Ureter (tissue), 1 donor: ENCODE measurements at regions not wholly inside any gene's neighbourhood (a gene's known extent, or its start where the extent isn't known, plus 50 kb on each side); places are given as distances from the start of the nearest gene placed in this dataset.

ENCODE experiments used
- DNase-seq: peaks from one replicate; pipeline ENCODE4 v3.0.0-alpha.2; 2020; ENCODE audit warnings: low spot score
- donor health status: DM: yes; HTN: yes; CAD: no.

GRCh38 chr6:105850261-105851112, 235.6 kb upstream of the PRDM1 start:
- no peak for DNase-seq

GRCh38 chr6:105849746-105850145, 236.4 kb upstream of the PRDM1 start:
- DNase-seq, result no peak

- DNase-seq, result no peak
Observed at GRCh38 chr6:105847433-105847832, 238.7 kb upstream of the PRDM1 start.

GRCh38 chr6:105844275-105844883, 241.8 kb upstream of the PRDM1 start:
- no peak for DNase-seq

GRCh38 chr6:105839266-105839665, 246.9 kb upstream of the PRDM1 start:
- no peak for DNase-seq

GRCh38 chr6:105838171-105838570, 248.0 kb upstream of the PRDM1 start:
- no peak for DNase-seq

GRCh38 chr6:105836889-105837288, 249.2 kb upstream of the PRDM1 start:
- no peak for DNase-seq

- DNase-seq, result no peak
Observed at GRCh38 chr6:105836379-105836778, 249.8 kb upstream of the PRDM1 start.

- DNase-seq, result no peak
Observed at GRCh38 chr6:105835373-105835772, 250.8 kb upstream of the PRDM1 start.

- DNase-seq, result no peak
Observed at GRCh38 chr6:105833959-105834947, 251.9 kb upstream of the PRDM1 start.

GRCh38 chr6:105832313-105832761, 253.8 kb upstream of the PRDM1 start:
- no peak for DNase-seq

GRCh38 chr6:105831311-105832097, 254.6 kb upstream of the PRDM1 start:
- no peak for DNase-seq

GRCh38 chr6:105825210-105825609, 260.9 kb upstream of the PRDM1 start:
- DNase-seq, result no peak

GRCh38 chr6:105824732-105825131, 261.4 kb upstream of the PRDM1 start:
- no peak for DNase-seq

- DNase-seq, result no peak
Observed at GRCh38 chr6:105821777-105822176, 264.4 kb upstream of the PRDM1 start.

GRCh38 chr6:105821027-105821426, 265.1 kb upstream of the PRDM1 start:
- no peak for DNase-seq

- DNase-seq, result no peak
Observed at GRCh38 chr6:105819745-105820144, 266.4 kb upstream of the PRDM1 start.

- no peak for DNase-seq
Observed at GRCh38 chr6:105818505-105818904, 267.6 kb upstream of the PRDM1 start.

GRCh38 chr6:105817961-105818360, 268.2 kb upstream of the PRDM1 start:
- no peak for DNase-seq

GRCh38 chr6:105817370-105817769, 268.8 kb upstream of the PRDM1 start:
- DNase-seq, result no peak

GRCh38 chr6:105816847-105817246, 269.3 kb upstream of the PRDM1 start:
- DNase-seq, result no peak
